Fibroblast of villous mesenchyme (primary cell): ENCODE measurements at regions not wholly inside any gene's neighbourhood (a gene's known extent, or its start where the extent isn't known, plus 50 kb on each side); places are given as distances from the start of the nearest gene placed in this dataset.

Experiments
- DNase-seq: peaks from one replicate; pipeline ENCODE4 v3.0.0-alpha.2; 2010; ENCODE audit warnings: low read depth
- H3K4me3 ChIP-seq: 2 replicates; pipeline ENCODE4 v1.5.1; 2011; ENCODE audit warnings: low read depth, mild to moderate bottlenecking, low read length
- CTCF ChIP-seq: IDR thresholded peaks from 2 replicates; pipeline ENCODE4 v1.5.1; 2012; ENCODE audit warnings: low read depth, mild to moderate bottlenecking, low read length; ENCODE audit not compliant: insufficient read depth

GRCh38 chr3:46080124-46080968, 53.1 kb upstream of the XCR1 start:
- TF ChIP-seq CTCF, result no peak
- no peak overlapping the region for H3K4me3 ChIP-seq
- peak; percentile 48 for DNase-seq

GRCh38 chr3:46078712-46079400, 51.6 kb upstream of the XCR1 start:
- peak; percentile 95 for DNase-seq
- peak; percentile 99 for TF ChIP-seq CTCF
- H3K4me3 ChIP-seq, result no peak overlapping the region
